ENCODE measurements at regions not wholly inside any gene's neighbourhood (a gene's known extent, or its start where the extent isn't known, plus 50 kb on each side); places are given as distances from the start of the nearest gene placed in this dataset.

- no peak overlapping the region for H3K4me3 ChIP-seq (ENCODE audit: low read depth, low read length)
- DNase-seq (ENCODE audit: low read depth), result no peak
- TF ChIP-seq CTCF (IDR thresholded peaks at IDR 0.05; ENCODE audit: insufficient read depth, low read depth, low read length, missing control alignments), result no peak
These were observed 656.0 kb downstream of the OTOL1 start for GRCh38 chr3:162152636-162153035.

DNA sequence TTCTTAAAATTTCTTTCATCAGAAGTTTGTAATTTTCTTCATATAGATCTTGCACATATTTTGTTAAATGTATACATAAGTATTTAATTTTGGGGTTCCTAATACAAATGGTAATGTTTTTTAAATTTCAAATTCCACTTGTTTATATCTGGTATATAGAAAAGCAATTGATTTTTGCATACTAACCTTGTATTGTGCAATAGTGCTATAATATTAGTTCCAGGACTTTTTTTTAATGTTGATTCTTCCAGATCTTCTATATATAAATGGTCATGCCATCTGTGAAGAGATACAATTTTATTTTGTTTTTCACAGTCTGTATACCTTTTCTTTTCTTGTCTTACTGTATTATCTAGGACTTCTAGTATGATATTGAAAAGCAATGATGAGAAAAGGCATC lies 665.0 kb downstream of the OTOL1 start:
- H3K4me3 ChIP-seq (ENCODE audit: low read depth, low read length), result no peak overlapping the region
- TF ChIP-seq CTCF (IDR thresholded peaks at IDR 0.05; ENCODE audit: insufficient read depth, low read depth, low read length, missing control alignments), result no peak
- no peak for DNase-seq (ENCODE audit: low read depth)

GRCh38 chr3:162165346-162165745 lies 668.7 kb downstream of the OTOL1 start:
- H3K4me3 ChIP-seq (ENCODE audit: low read depth, low read length), result peak overlapping the region; percentile 28; the same call in 1 of the 2 replicates
- TF ChIP-seq CTCF (IDR thresholded peaks at IDR 0.05; ENCODE audit: insufficient read depth, low read depth, low read length, missing control alignments), result no peak
- no peak for DNase-seq (ENCODE audit: low read depth)

DNA sequence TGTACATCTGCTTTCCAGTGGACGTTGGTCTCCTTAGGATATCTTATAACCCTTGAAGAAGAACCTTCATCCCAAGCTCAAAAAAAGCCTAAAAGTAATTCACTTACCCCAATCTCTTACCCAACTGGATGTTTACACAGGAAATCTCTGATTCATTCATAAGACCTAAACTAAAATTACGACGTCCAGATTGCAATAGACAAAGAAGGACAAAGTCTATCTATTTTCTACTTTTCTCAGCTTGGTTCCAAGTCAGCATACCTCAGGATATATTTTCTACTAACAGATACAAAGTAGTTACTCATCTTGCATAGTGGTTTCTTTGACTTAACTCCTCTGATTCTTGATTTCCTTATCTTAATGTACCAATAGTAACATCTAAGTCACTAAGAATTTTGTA lies 669.9 kb downstream of the OTOL1 start:
- no peak for TF ChIP-seq CTCF (IDR thresholded peaks at IDR 0.05; ENCODE audit: insufficient read depth, low read depth, low read length, missing control alignments)
- no peak overlapping the region for H3K4me3 ChIP-seq (ENCODE audit: low read depth, low read length)
- DNase-seq (ENCODE audit: low read depth), result no peak

GRCh38 chr3:162168715-162169114 lies 672.1 kb downstream of the OTOL1 start:
- TF ChIP-seq CTCF (IDR thresholded peaks at IDR 0.05; ENCODE audit: insufficient read depth, low read depth, low read length, missing control alignments), result no peak
- H3K4me3 ChIP-seq (ENCODE audit: low read depth, low read length), result no peak overlapping the region
- no peak for DNase-seq (ENCODE audit: low read depth)

GRCh38 chr3:162170581-162170980 lies 674.0 kb downstream of the OTOL1 start:
- no peak for TF ChIP-seq CTCF (IDR thresholded peaks at IDR 0.05; ENCODE audit: insufficient read depth, low read depth, low read length, missing control alignments)
- no peak overlapping the region for H3K4me3 ChIP-seq (ENCODE audit: low read depth, low read length)
- DNase-seq (ENCODE audit: low read depth), result no peak

- no peak for DNase-seq (ENCODE audit: low read depth)
- no peak overlapping the region for H3K4me3 ChIP-seq (ENCODE audit: low read depth, low read length)
- TF ChIP-seq CTCF (IDR thresholded peaks at IDR 0.05; ENCODE audit: insufficient read depth, low read depth, low read length, missing control alignments), result no peak
These were observed 675.4 kb downstream of the OTOL1 start for GRCh38 chr3:162171970-162172369.

Data from GM12865 (cell line).